Stimulated activated CD8-positive, alpha-beta memory T cell treated with anti-CD3 and anti-CD28 coated beads, Interleukin-15, amount 100 ng/mL, for 24 hours (primary cell): ENCODE measurements at regions not wholly inside any gene's neighbourhood (a gene's known extent, or its start where the extent isn't known, plus 50 kb on each side); places are given as distances from the start of the nearest gene placed in this dataset.
"Not testable (repeated sequence)": the region's sequence is repeated elsewhere in the genome, so short reads cannot be mapped to it uniquely, and the experiment has no call there.

ENCODE experiments used
- DNase-seq: peaks from one replicate; pipeline ENCODE4 v3.0.0-alpha.2; 2020; ENCODE audit warnings: low read depth

- no peak for DNase-seq
These were observed 430.9 kb downstream of the ETS1 start for GRCh38 chr11:128156486-128156885.

GRCh38 chr11:128155590-128155989 lies 431.8 kb downstream of the ETS1 start:
- DNase-seq: no peak

- no peak for DNase-seq
These were observed 433.7 kb downstream of the ETS1 start for GRCh38 chr11:128153697-128154048.

- no peak for DNase-seq
These were observed 434.3 kb downstream of the ETS1 start for GRCh38 chr11:128152796-128153696.

- DNase-seq: no peak
These were observed 435.6 kb downstream of the ETS1 start for GRCh38 chr11:128151780-128152179.

- no peak for DNase-seq
These were observed 436.0 kb downstream of the ETS1 start for GRCh38 chr11:128151338-128151737.

GRCh38 chr11:128148208-128148607 lies 439.1 kb downstream of the ETS1 start:
- no peak for DNase-seq

GRCh38 chr11:128146926-128147605 lies 440.3 kb downstream of the ETS1 start:
- DNase-seq: no peak

GRCh38 chr11:128140293-128140692 lies 447.1 kb downstream of the ETS1 start:
- DNase-seq: not testable (repeated sequence)

- DNase-seq: no peak
These were observed 451.9 kb downstream of the ETS1 start for GRCh38 chr11:128135451-128135850.

- no peak for DNase-seq
These were observed 453.9 kb downstream of the ETS1 start for GRCh38 chr11:128133501-128133900.

- no peak for DNase-seq
These were observed 457.3 kb downstream of the ETS1 start for GRCh38 chr11:128130052-128130451.

- no peak for DNase-seq
These were observed 461.6 kb downstream of the ETS1 start for GRCh38 chr11:128125723-128126122.

- no peak for DNase-seq
These were observed 470.5 kb downstream of the ETS1 start for GRCh38 chr11:128116885-128117284.

GRCh38 chr11:128116447-128116846 lies 470.9 kb downstream of the ETS1 start:
- no peak for DNase-seq

- no peak for DNase-seq
These were observed 481.4 kb downstream of the ETS1 start for GRCh38 chr11:128105950-128106349.

- no peak for DNase-seq
These were observed 481.8 kb downstream of the ETS1 start for GRCh38 chr11:128105511-128105910.

- no peak for DNase-seq
These were observed 484.0 kb downstream of the ETS1 start for GRCh38 chr11:128103278-128103873.

GRCh38 chr11:128098781-128099180 lies 488.6 kb downstream of the ETS1 start:
- DNase-seq: no peak

GRCh38 chr11:128095466-128095981 lies 491.8 kb downstream of the ETS1 start:
- DNase-seq: no peak

GRCh38 chr11:128093689-128094088 lies 493.7 kb downstream of the ETS1 start:
- no peak for DNase-seq

- no peak for DNase-seq
These were observed 497.4 kb downstream of the ETS1 start for GRCh38 chr11:128089962-128090361.

- no peak for DNase-seq
These were observed 500.6 kb downstream of the ETS1 start for GRCh38 chr11:128086794-128087193.
